ENCODE measurements at regions not wholly inside any gene's neighbourhood (a gene's known extent, or its start where the extent isn't known, plus 50 kb on each side); places are given as distances from the start of the nearest gene placed in this dataset.

GRCh38 chr11:122323754-122324421 lies 207.9 kb upstream of the BLID start:
- ATAC-seq, result no peak
- TF ChIP-seq SNAI2 (CRISPR knock-in tag; IDR thresholded peaks at IDR 0.05) (no peak), ESRRG (CRISPR knock-in tag; IDR thresholded peaks at IDR 0.05) (no peak), TCF4 (CRISPR knock-in tag; IDR thresholded peaks at IDR 0.05; ENCODE audit: borderline replicate concordance) (no peak), OSR1 (CRISPR knock-in tag; IDR thresholded peaks at IDR 0.05) (no peak), ZFP30 (CRISPR knock-in tag; IDR thresholded peaks at IDR 0.05) (no peak), CREB5 (CRISPR knock-in tag; IDR thresholded peaks at IDR 0.05; ENCODE audit: low read depth) (no peak), RARB (CRISPR knock-in tag; IDR thresholded peaks at IDR 0.05) (no peak), ARNTL (CRISPR knock-in tag; IDR thresholded peaks at IDR 0.05; ENCODE audit: borderline replicate concordance, low read depth) (no peak), CSRNP3 (CRISPR knock-in tag; IDR thresholded peaks at IDR 0.05) (no peak), PATZ1 (CRISPR knock-in tag; IDR thresholded peaks at IDR 0.05; ENCODE audit: borderline replicate concordance) (no peak), POU6F1 (CRISPR knock-in tag; IDR thresholded peaks at IDR 0.05; ENCODE audit: borderline replicate concordance, low read depth) (no peak)

- TF ChIP-seq CSRNP3 (CRISPR knock-in tag; IDR thresholded peaks at IDR 0.05) (no peak), ISL1 (CRISPR knock-in tag; IDR thresholded peaks at IDR 0.05) (no peak), RARB (CRISPR knock-in tag; IDR thresholded peaks at IDR 0.05) (no peak), SNAI2 (CRISPR knock-in tag; IDR thresholded peaks at IDR 0.05) (no peak), ZNF565 (CRISPR knock-in tag; conservative IDR thresholded peaks at IDR 0.05; ENCODE audit: low read depth) (no peak), OSR1 (CRISPR knock-in tag; IDR thresholded peaks at IDR 0.05) (no peak), ESRRG (CRISPR knock-in tag; IDR thresholded peaks at IDR 0.05) (no peak), CSDC2 (CRISPR knock-in tag; IDR thresholded peaks at IDR 0.05) (no peak), PPARA (CRISPR knock-in tag; IDR thresholded peaks at IDR 0.05; ENCODE audit: borderline replicate concordance) (no peak), ZFP30 (CRISPR knock-in tag; IDR thresholded peaks at IDR 0.05) (no peak), BACH2 (CRISPR knock-in tag; IDR thresholded peaks at IDR 0.05; ENCODE audit: borderline replicate concordance) (no peak), ARNTL (CRISPR knock-in tag; IDR thresholded peaks at IDR 0.05; ENCODE audit: borderline replicate concordance, low read depth) (no peak), ZNF70 (CRISPR knock-in tag; IDR thresholded peaks at IDR 0.05) (no peak), POU6F1 (CRISPR knock-in tag; IDR thresholded peaks at IDR 0.05; ENCODE audit: borderline replicate concordance, low read depth) (no peak), TOX (CRISPR knock-in tag; IDR thresholded peaks at IDR 0.05; ENCODE audit: borderline replicate concordance) (no peak), ZNF8 (CRISPR knock-in tag; IDR thresholded peaks at IDR 0.05) (no peak), TSHZ2 (CRISPR knock-in tag; IDR thresholded peaks at IDR 0.05) (no peak), ZFP3 (CRISPR knock-in tag; IDR thresholded peaks at IDR 0.05) (no peak), TCF4 (CRISPR knock-in tag; IDR thresholded peaks at IDR 0.05; ENCODE audit: borderline replicate concordance) (no peak)
- no peak for ATAC-seq
Measured at GRCh38 chr11:122322329-122322728, 206.3 kb upstream of the BLID start.

Data from SK-N-SH treated with all-trans-retinoic acid at 6 μM for 48 hours (cell line).